ENCODE measurements at regions not wholly inside any gene's neighbourhood (a gene's known extent, or its start where the extent isn't known, plus 50 kb on each side); places are given as distances from the start of the nearest gene placed in this dataset.

GRCh38 chr3:76181213-76181612 lies 395.9 kb upstream of the ZNF717 start:
- TF ChIP-seq CTCF (IDR thresholded peaks at IDR 0.05) (no peak), POLR2AphosphoS5 (IDR thresholded peaks at IDR 0.05) (no peak)

Data from breast epithelium (tissue), 3 donors.